Aorta (tissue), 5 donors: ENCODE measurements at regions not wholly inside any gene's neighbourhood (a gene's known extent, or its start where the extent isn't known, plus 50 kb on each side); places are given as distances from the start of the nearest gene placed in this dataset.

Experiments
- ATAC-seq: fragments of 200-7000 bp; cut with Tn5 transposase; one replicate; pipeline ENCODE4 v1.9.1; 2022; ENCODE audit warnings: moderate library complexity; ENCODE audit not compliant: low FRiP score
- DNase-seq, 2 donors: peaks; one replicate each; pipeline ENCODE4 v3.0.0-alpha.2; 2020
- H3K27ac ChIP-seq, 2 donors: one replicate each; pipeline ENCODE4 v1.5.1; 2013; ENCODE audit warnings: low read length in 2 of 2, mild to moderate bottlenecking in 2 of 2, moderate library complexity in 2 of 2, control low read depth in 1 of 2, inconsistent platforms in 1 of 2, low read depth in 1 of 2
- H3K27me3 ChIP-seq, 2 donors: one replicate each; pipeline ENCODE4 v1.6.1; 2013; ENCODE audit warnings: control low read depth in 1 of 2, low read length in 1 of 2, mild to moderate bottlenecking in 1 of 2, moderate library complexity in 1 of 2; ENCODE audit not compliant: insufficient read depth in 2 of 2, control insufficient read depth in 1 of 2
- H3K36me3 ChIP-seq, 2 donors: one replicate each; pipeline ENCODE4 v1.6.1; 2013; ENCODE audit warnings: control low read depth in 1 of 2, low read length in 1 of 2, mild to moderate bottlenecking in 1 of 2; ENCODE audit not compliant: insufficient read depth in 2 of 2, control insufficient read depth in 1 of 2
- H3K4me1 ChIP-seq, 2 donors: one replicate each; pipeline ENCODE4 v1.6.1; 2013; ENCODE audit warnings: low read length in 2 of 2, control low read depth in 1 of 2, mild to moderate bottlenecking in 1 of 2, moderate library complexity in 1 of 2; ENCODE audit not compliant: insufficient read depth in 2 of 2, control insufficient read depth in 1 of 2
- H3K4me3 ChIP-seq, 2 donors: one replicate each; pipeline ENCODE4 v1.5.1; 2013; ENCODE audit warnings: low read length in 2 of 2, control low read depth in 1 of 2, mild to moderate bottlenecking in 1 of 2
- H3K9me3 ChIP-seq: one replicate; pipeline ENCODE4 v1.6.1; 2013; ENCODE audit warnings: mild to moderate bottlenecking, low read length; ENCODE audit not compliant: control insufficient read depth
- WGBS, 2 donors: extraction: QIAGEN DNeasy Blood & Tissue Kit; methylation state at CpG; one replicate each; pipeline ENCODE4 v1.1.7; 2013; 5-methylcytosine and 5-hydroxymethylcytosine counted together
- intact Hi-C, 2 donors: fragments of 100-400 bp; cut with DNase I; formaldehyde crosslinking; loops; one replicate each; pipeline versions ENCODE4 v1.14.2 to v1.15.0; 2022
- donor health status: healthy with polysubstance abuse.
- donor health status: Bipolar disorder and iron deficiency.
- donor health status: DM: no; HTN: no; CAD: no.
- donor health status: DM: no; HTN: no; CAD: no.
- donor health status: DM: yes; HTN: yes; CAD: no.

DNA sequence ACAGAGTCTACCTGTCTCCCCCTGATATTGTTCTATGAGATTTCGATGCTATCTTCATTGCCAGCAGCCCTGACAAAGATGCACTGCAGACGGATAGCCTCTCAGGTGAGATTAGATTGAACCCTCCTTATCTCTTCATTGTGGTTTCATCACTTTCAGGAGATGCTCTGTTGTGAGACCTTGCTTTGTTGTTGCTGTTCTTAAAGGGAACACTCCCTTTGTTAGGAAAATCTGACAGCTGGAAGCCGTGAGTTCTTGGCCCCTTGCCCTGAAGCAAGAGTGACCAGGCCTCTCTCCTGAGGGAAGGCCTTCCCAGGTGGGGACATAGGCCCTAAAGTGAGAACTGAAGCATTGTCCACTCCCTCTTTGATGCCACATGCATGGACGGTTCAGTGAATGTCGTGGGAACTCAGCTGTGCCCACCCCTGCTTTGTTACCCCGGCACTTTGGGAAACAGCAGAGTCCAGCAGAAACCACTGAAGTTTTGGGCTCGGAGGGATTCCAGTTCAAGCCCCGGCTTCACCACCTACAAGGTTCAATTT lies 976.1 kb downstream of the TBC1D22A start:
- intact Hi-C loops: no loop called here

DNA sequence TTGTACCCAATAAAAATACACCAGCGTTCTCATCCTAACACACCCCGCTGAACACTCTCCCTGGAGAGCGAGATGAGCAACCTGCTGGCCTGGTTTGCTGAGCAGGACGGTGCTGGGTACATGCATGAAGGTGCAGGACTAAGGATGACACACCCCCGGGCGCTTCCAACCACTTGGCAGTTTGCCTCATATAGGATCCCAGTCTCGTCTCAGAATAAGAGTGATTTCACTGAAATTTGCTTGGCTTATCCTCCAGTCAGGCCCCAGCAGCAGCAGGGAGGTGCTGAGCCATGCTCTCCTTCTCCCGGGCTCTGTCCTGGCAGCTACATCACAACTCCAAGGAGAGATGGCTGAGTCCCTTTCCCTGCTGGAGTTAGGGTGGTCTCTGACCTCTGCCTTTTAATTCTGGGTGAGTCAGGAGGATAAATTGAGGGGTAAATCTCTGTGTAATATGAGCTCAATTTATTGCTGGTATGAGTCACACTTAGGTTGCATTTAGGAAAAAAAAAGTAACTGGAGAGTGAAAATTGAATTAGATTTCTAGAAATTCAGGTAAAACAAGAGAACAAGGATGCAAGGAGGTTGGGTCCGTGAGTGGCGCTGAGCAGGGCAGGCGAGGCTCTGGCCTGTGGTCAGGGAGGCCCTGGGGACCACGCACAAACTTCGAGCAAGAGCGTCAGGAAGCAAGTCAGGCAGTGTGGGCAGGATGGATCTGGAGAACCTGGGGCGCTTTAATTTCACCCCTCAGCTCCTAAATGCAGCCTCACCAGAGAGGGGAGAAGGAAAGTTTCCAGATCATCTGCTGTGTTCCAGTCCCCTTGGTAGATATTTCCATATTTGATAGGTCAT lies 974.0 kb downstream of the TBC1D22A start:
- no peaks in the 10 kb centered on the region for H3K27me3 ChIP-seq
- DNase-seq (no peak), ATAC-seq (no peak)
- no peak overlapping the region for H3K27ac ChIP-seq
- WGBS, 2 donors: 68 to 77% methylated on average over 15 of the region's 15 CpGs
- intact Hi-C loops: no loop called here
- H3K9me3 ChIP-seq: peaks cover 3% of the 10 kb centered on the region
- H3K4me3 ChIP-seq: no peak overlapping the region
- H3K4me1 ChIP-seq: no peaks in the 10 kb centered on the region
- H3K36me3 ChIP-seq: no peaks in the 10 kb centered on the region

More for the DNA sequence above, 976.1 kb downstream of the TBC1D22A start:
- H3K36me3 ChIP-seq: no peaks in the 10 kb centered on the region
- H3K9me3 ChIP-seq: no peaks in the 10 kb centered on the region
- 62 to 68% methylated on average over 8 of the region's 8 CpGs for WGBS, 2 donors
- no peak overlapping the region for H3K4me3 ChIP-seq
- no peaks in the 10 kb centered on the region for H3K27me3 ChIP-seq
- ATAC-seq (no peak), DNase-seq (no peak)
- H3K27ac ChIP-seq: no peak overlapping the region
- H3K4me1 ChIP-seq: no peaks in the 10 kb centered on the region

DNA sequence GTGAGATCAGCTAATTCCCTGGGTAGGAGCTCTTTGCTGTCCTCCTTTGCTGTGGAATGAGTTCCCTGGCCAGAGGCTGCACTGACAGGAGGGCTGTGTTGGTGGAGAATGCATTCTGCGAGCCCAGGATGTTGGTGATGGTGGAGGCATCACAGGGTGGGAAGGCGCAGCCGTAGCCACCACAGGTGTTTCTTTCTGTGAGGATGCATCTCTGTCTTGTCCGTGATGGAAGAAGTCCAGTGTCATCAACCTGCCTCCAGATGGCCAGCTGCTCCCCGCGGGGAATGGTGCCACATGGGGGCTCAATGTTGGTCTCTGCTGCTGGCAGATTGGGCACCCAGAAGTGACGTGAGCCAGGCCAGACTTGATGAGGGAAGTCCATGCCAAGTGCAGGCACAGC lies 972.1 kb downstream of the TBC1D22A start:
- Histone ChIP-seq H3K27ac (no peak overlapping the region), H3K4me3 (no peak overlapping the region), H3K9me3 (peaks cover 3% of the 10 kb centered on the region), H3K27me3 (no peaks in the 10 kb centered on the region), H3K36me3 (no peaks in the 10 kb centered on the region), H3K4me1 (no peaks in the 10 kb centered on the region)
- 81 to 82% methylated on average over 7 of the region's 7 CpGs for WGBS, 2 donors
- DNase-seq: no peak
- intact Hi-C loops: no loop called here
- ATAC-seq: no peak

GRCh38 chr22:47727641-47728040 lies 965.2 kb downstream of the TBC1D22A start:
- no peak for ATAC-seq

GRCh38 chr22:47724751-47725150 lies 962.3 kb downstream of the TBC1D22A start:
- no peak for ATAC-seq
- Histone ChIP-seq H3K9me3 (no peaks in the 10 kb centered on the region), H3K27ac (no peak overlapping the region), H3K4me1 (no peaks in the 10 kb centered on the region), H3K36me3 (no peaks in the 10 kb centered on the region), H3K27me3 (no peaks in the 10 kb centered on the region), H3K4me3 (no peak overlapping the region)
- intact Hi-C loops: no loop called here
- no peak for DNase-seq
- WGBS, 2 donors: 50% methylated on average over 2 of the region's 2 CpGs

More at GRCh38 chr22:47727641-47728040, 965.2 kb downstream of the TBC1D22A start:
- 43 to 45% methylated on average over 1 of the region's 1 CpG for WGBS, 2 donors
- H3K4me3 ChIP-seq: no peak overlapping the region
- H3K27ac ChIP-seq: no peak overlapping the region
- H3K36me3 ChIP-seq: no peaks in the 10 kb centered on the region
- peaks cover 3% of the 10 kb centered on the region for H3K9me3 ChIP-seq
- no peak for DNase-seq
- no peaks in the 10 kb centered on the region for H3K4me1 ChIP-seq
- no peaks in the 10 kb centered on the region for H3K27me3 ChIP-seq
- intact Hi-C loops: no loop called here

DNA sequence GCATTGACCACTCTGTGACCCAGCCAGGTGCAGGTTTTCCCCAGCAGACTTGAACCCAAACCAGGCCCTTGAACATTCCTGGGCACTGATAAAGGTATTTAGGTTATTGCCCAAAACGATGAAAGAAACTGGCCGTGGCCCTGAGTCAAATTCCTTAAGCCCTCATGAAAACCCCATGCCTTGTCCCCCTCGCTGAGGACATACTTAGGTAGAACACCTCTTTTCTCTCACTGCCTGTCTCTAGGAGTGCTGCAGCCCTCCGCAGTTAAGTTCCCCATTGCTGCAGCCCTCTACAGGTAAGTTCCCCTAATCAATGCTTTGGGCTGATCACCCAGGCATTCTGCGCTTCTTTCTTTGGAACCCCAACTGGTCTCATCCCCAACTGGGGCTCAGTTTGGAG lies 961.6 kb downstream of the TBC1D22A start:
- no peaks in the 10 kb centered on the region for H3K27me3 ChIP-seq
- H3K9me3 ChIP-seq: peaks cover 1% of the 10 kb centered on the region
- no peaks in the 10 kb centered on the region for H3K36me3 ChIP-seq
- DNase-seq (no peak), ATAC-seq (no peak)
- intact Hi-C loops: no loop called here
- H3K4me3 ChIP-seq: no peak overlapping the region
- H3K4me1 ChIP-seq: no peaks in the 10 kb centered on the region
- 54 to 59% methylated on average over 5 of the region's 5 CpGs for WGBS, 2 donors
- H3K27ac ChIP-seq: no peak overlapping the region

- DNase-seq (no peak), ATAC-seq (no peak)
- H3K27ac ChIP-seq: no peak overlapping the region
- WGBS, 2 donors: 81 to 85% methylated on average over 3 of the region's 3 CpGs
- intact Hi-C loops: no loop called here
- no peak overlapping the region for H3K4me3 ChIP-seq
- H3K9me3 ChIP-seq: peaks cover 1% of the 10 kb centered on the region
- no peaks in the 10 kb centered on the region for H3K4me1 ChIP-seq
- no peaks in the 10 kb centered on the region for H3K27me3 ChIP-seq
- H3K36me3 ChIP-seq: no peaks in the 10 kb centered on the region
Measured at GRCh38 chr22:47718337-47718736, 955.9 kb downstream of the TBC1D22A start.

DNA sequence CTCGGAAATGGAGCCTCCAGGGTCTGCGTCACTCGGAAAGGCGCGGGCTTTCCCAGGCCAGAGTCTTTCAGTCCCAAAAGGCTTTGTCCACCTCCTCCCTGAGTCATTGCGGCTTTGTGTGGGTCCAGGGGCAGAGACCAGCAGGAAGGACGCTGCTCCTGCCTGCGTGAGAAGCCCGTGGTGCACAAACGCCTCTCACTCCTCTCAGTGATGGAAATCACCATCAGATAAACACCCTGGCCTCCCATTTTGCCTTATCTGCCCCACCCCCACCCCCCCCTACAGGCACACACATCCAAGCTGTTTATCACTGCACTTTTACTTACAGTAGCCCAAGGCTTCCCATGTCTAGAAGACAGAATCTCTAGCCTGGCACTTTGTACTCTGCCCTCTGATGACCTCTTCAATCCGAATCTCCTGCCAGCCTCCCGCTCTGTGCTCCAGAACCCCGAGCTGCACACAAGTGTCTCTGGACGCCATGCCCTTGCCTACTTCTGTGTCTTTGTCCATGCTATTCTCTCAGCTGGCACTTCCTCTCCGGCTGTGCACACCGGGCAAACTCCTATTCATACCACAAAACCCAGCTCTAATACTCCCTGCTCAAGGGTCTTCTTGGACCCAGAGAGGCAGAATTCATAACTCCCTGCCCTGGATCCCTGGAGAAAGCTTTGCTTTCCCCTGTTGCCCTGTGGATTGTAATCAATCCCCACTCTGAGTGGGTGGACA lies 954.6 kb downstream of the TBC1D22A start:
- Histone ChIP-seq H3K36me3 (no peaks in the 10 kb centered on the region), H3K9me3 (peaks cover 1% of the 10 kb centered on the region), H3K27ac (no peak overlapping the region), H3K4me3 (no peak overlapping the region), H3K27me3 (no peaks in the 10 kb centered on the region), H3K4me1 (no peaks in the 10 kb centered on the region)
- no peak for DNase-seq
- WGBS, 2 donors: 77 to 80% methylated on average over 16 of the region's 16 CpGs
- intact Hi-C loops: no loop called here
- no peak for ATAC-seq
